ENCODE measurements at regions not wholly inside any gene's neighbourhood (a gene's known extent, or its start where the extent isn't known, plus 50 kb on each side); places are given as distances from the start of the nearest gene placed in this dataset.

DNA sequence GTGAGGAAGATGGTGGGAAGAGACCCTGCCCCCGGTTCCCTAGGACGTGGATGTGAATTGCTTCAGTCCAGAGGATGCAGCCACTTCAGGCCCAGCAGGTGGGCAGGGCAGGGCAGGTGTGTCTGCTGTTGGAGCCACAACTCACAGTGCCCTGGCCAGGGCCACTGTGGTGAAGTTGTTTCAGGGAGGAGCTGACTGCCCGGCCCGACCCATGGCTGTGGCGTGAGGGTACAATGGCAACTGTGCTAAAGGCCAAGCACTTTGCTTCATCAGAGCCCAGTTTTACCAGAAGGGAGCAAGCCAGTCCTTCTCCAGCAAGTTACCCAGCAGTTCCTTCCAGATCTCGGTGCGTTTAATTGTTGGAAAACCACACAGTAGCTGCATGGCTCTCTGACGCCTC, 1174.4 kb downstream of the BRD1 start:
- TF ChIP-seq, protein P1, sequence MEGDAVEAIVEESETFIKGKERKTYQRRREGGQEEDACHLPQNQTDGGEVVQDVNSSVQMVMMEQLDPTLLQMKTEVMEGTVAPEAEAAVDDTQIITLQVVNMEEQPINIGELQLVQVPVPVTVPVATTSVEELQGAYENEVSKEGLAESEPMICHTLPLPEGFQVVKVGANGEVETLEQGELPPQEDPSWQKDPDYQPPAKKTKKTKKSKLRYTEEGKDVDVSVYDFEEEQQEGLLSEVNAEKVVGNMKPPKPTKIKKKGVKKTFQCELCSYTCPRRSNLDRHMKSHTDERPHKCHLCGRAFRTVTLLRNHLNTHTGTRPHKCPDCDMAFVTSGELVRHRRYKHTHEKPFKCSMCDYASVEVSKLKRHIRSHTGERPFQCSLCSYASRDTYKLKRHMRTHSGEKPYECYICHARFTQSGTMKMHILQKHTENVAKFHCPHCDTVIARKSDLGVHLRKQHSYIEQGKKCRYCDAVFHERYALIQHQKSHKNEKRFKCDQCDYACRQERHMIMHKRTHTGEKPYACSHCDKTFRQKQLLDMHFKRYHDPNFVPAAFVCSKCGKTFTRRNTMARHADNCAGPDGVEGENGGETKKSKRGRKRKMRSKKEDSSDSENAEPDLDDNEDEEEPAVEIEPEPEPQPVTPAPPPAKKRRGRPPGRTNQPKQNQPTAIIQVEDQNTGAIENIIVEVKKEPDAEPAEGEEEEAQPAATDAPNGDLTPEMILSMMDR (IDR thresholded peaks at IDR 0.05; ENCODE audit: control insufficient read depth, insufficient read depth, low read depth, low read length, missing control alignments), result no peak
- no peak for DNase-seq (ENCODE audit: low read depth)
- no peak overlapping the region for H3K4me3 ChIP-seq (ENCODE audit: control insufficient read depth, low read depth, low read length)

DNA sequence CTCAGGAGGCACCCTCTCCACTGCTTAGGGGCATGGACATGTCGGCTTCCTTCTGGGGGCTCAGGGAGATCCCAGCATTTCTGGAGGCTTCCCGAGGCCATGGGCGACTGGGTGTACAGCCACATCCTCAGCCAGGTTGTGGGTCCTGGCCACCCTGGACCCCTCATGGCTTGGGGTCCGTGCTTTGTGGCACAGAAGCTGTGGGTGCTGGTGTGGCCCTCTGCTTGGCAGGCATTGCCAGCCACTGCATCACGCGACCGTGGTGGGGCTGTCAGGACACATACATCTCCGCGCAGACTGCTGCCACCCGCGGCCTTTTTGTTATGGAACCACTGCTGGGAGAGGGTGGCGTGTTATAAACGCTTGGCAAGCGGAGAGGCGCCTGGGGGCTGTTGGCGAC, 1174.9 kb downstream of the BRD1 start:
- TF ChIP-seq, protein P1 (IDR thresholded peaks at IDR 0.05; ENCODE audit: control insufficient read depth, insufficient read depth, low read depth, low read length, missing control alignments), result no peak
- H3K4me3 ChIP-seq (ENCODE audit: control insufficient read depth, low read depth, low read length), result no peak overlapping the region
- no peak for DNase-seq (ENCODE audit: low read depth)

DNA sequence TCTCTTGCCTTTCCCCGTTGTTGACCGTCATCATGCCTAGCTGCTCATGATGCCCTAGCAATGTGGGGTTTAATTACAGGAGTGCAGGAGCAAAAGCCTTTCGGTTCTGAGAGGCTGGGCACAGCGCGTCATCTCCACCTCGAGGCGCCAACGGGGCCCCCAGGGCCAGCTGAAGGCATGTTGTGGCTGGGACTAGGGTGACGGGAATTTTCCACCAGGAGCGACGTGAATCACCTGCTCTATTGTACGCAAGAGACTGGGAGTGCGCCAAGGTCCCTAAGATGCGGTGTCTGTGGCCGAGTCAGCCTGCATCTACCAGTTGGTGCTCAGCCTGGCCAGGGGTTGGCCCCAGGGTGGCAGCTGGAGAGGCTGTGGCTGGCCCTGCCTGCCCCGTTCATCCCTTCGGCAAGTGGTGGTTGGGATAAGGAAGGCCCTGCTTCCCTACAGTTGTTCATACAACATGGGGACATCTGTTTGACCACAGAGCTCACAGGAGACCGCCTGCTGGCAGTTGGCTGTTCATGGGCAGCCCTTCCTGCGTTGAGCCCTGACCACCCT, 1175.6 kb downstream of the BRD1 start:
- H3K4me3 ChIP-seq (ENCODE audit: control insufficient read depth, low read depth, low read length), result no peak overlapping the region
- TF ChIP-seq, protein P1 (IDR thresholded peaks at IDR 0.05; ENCODE audit: control insufficient read depth, insufficient read depth, low read depth, low read length, missing control alignments), result no peak
- DNase-seq (ENCODE audit: low read depth), result no peak

DNA sequence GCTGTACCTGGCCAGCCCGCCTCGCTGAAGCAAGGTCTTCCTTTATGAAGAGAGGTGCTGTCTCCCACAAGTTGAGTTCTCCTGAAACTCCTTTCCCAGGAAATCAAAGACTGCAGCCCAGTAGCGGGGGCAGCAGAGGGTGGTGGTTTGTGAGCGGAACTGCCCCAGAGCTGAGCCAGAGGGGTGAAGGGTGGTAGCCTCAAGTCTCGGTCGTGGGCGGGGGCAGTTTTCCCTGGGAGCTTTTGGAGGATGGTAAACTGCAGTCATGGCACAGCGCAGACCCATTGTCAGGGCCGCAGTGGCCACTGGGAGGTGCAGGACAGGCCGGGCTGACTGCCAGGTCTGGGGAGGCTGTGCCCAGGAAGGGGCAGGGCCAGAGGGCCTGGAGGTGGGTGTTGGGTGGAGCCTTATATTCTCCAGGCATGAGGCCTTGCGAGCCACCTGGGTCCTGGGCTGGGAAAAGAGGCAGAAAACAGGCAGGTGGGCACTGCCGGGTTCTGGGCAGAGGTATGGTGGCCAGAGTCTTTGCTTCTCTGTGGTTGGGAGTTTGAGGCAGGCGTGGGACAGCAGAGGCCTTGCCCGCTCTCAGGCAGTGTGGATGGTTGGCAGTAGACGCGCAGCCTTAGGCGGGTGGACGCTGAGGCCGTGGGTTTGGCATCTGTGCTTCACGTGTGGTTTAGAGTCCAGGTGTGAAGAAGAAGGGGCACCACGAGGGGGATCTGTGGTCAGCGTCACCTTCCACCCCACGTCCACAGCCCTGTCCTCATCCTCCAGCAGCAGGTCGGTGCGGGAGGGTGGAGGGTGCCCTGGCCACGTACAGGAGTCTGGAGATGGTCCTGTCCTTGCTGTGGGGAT, 1176.4 kb downstream of the BRD1 start:
- DNase-seq (ENCODE audit: low read depth), result no peak
- TF ChIP-seq, protein P1 (IDR thresholded peaks at IDR 0.05; ENCODE audit: control insufficient read depth, insufficient read depth, low read depth, low read length, missing control alignments), result no peak

DNA sequence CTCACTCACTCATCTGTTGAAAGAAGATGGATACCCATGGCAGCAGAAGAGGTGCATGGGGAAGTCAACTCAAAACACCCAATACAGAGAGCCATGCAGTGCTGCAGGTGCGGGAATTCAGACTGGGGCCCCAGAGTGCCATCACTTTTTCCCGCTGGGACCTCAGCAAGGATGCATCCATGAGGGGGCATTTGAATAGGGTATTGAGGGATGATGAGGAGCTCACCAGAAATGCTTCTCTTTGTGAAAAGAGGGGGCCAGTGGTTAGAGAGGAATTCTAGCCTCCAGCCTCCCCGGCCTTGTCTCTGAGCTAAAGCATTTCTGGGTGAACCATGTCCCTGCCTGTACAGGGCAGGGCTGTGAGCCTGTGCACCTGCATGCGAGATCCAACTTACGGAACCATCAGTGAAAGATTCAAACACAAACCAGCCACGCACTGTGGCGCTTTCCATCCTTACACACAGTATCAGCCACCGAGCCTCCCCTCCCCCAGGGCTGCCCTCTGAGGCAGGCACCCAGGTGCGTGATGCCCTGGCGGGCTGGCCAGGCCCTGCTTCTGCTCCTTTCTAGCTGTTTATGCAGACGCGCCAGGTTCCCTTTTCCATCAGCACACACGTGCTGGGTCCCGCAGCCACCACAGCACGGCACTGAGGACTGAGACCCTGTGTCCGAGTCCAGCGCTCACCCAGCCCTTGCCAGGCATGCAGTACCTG, 1177.2 kb downstream of the BRD1 start:
- DNase-seq (ENCODE audit: low read depth), result no peak
- TF ChIP-seq, protein P1 (IDR thresholded peaks at IDR 0.05; ENCODE audit: control insufficient read depth, insufficient read depth, low read depth, low read length, missing control alignments), result no peak
- no peak overlapping the region for H3K4me3 ChIP-seq (ENCODE audit: control insufficient read depth, low read depth, low read length)

More for the DNA sequence above, 1176.4 kb downstream of the BRD1 start:
- H3K4me3 ChIP-seq (ENCODE audit: control insufficient read depth, low read depth, low read length), result no peak overlapping the region

DNA sequence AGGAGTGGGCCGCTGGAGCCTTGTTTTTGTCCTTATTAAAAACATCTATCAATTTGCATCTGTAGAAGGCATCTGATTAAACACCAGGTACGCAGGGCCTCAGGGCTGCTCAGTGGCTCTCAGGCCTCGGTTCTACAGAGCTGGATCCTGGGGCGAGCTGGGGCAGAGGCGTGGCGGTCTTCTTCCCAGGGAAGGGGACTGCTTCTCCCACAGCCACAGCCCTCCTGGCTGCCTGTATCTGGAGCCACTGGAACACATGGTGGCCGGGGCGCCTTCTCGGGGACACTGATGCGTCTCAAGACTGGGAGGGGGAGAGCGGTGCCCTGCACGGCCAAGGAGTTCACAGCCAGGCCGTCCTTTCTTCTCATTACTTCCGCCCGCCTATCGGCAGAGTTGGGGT, 1178.2 kb downstream of the BRD1 start:
- H3K4me3 ChIP-seq (ENCODE audit: control insufficient read depth, low read depth, low read length), result no peak overlapping the region
- DNase-seq (ENCODE audit: low read depth), result no peak
- TF ChIP-seq, protein P1 (IDR thresholded peaks at IDR 0.05; ENCODE audit: control insufficient read depth, insufficient read depth, low read depth, low read length, missing control alignments), result no peak

Measured in AG09309 (cell line).